Esophagus muscularis mucosa (tissue), 4 donors: ENCODE measurements at regions not wholly inside any gene's neighbourhood (a gene's known extent, or its start where the extent isn't known, plus 50 kb on each side); places are given as distances from the start of the nearest gene placed in this dataset.

Experiments used
- DNase-seq: peaks from one replicate; pipeline ENCODE4 v3.0.0-alpha.2; 2017; ENCODE audit errors: extremely low spot score
- H3K27ac ChIP-seq, 4 donors: fragments of 200-600 bp; sonication (generic); replicated peaks in 1 of 4; 1 replicate in 3 of 4; 2 replicates in 1 of 4; pipeline ENCODE4 v1.5.1; 2016 to 2019; ENCODE audit warnings: mild to moderate bottlenecking in 1 of 4
- H3K27me3 ChIP-seq, 4 donors: fragments of 200-600 bp; sonication (generic); one replicate each; pipeline versions ENCODE4 v1.5.1 to v1.6.0; 2016 to 2019
- H3K36me3 ChIP-seq, 4 donors: fragments of 200-600 bp; sonication (generic); one replicate each; pipeline ENCODE4 v1.5.1; 2016 to 2019
- H3K4me1 ChIP-seq, 4 donors: fragments of 200-600 bp; sonication (generic); one replicate each; pipeline ENCODE4 v1.5.1; 2016 to 2019
- H3K4me3 ChIP-seq, 4 donors: fragments of 200-600 bp; sonication (generic); 1 replicate in 2 of 4; 2 replicates in 2 of 4; pipeline ENCODE4 v1.5.1; 2016 to 2019; ENCODE audit warnings: mild to moderate bottlenecking in 4 of 4, moderate library complexity in 1 of 4
- H3K9me3 ChIP-seq, 4 donors: fragments of 200-600 bp; sonication (generic); 1 replicate in 3 of 4; 2 replicates in 1 of 4; pipeline ENCODE4 v1.5.1; 2016 to 2019
- CTCF ChIP-seq, 3 experiments: fragments of 200-600 bp in 2 of 3; fragments of 450-650 bp in 1 of 3; sonication (generic) in 2 of 3; IDR thresholded peaks; one replicate each; pipeline ENCODE4 v1.5.1; 2017 to 2019; ENCODE audit warnings: antibody characterized with exemption in 3 of 3, mild to moderate bottlenecking in 2 of 3, moderate library complexity in 1 of 3
- EP300 ChIP-seq: sonication (generic); formaldehyde crosslinking; IDR thresholded peaks from one replicate; pipeline ENCODE4 v1.6.1; 2017; ENCODE audit warnings: antibody characterized with exemption
- POLR2A ChIP-seq: fragments of 450-650 bp; IDR thresholded peaks from one replicate; pipeline ENCODE4 v1.6.1; 2017; ENCODE audit warnings: antibody characterized with exemption, moderate library complexity, mild to moderate bottlenecking, low read depth
- POLR2AphosphoS5 ChIP-seq, 2 donors: sonication (generic); formaldehyde crosslinking; IDR thresholded peaks; one replicate each; pipeline ENCODE4 v1.6.1; 2017; ENCODE audit warnings: antibody characterized with exemption in 2 of 2
- WGBS: methylation state at CpG from one replicate; pipeline ENCODE4 v1.1.5; 2018; 5-methylcytosine and 5-hydroxymethylcytosine counted together
- intact Hi-C: fragments of 100-400 bp; cut with DNase I; formaldehyde crosslinking; loops from one replicate; pipeline ENCODE4 v1.15.1; 2023

GRCh38 chr14:94831085-94831484, 61.2 kb upstream of the GSC start:
- no peaks in the 10 kb centered on the region for H3K27me3 ChIP-seq
- no peak for TF ChIP-seq POLR2AphosphoS5 (IDR thresholded peaks at IDR 0.05)
- no peak for TF ChIP-seq CTCF (IDR thresholded peaks at IDR 0.05)
- TF ChIP-seq POLR2A, result no peak
- H3K9me3 ChIP-seq, result no peaks in the 10 kb centered on the region
- peaks cover 12 to 19% (median 18%) of the 10 kb centered on the region in 4 donors for H3K4me1 ChIP-seq
- DNase-seq, result no peak
- no peak overlapping the region for H3K4me3 ChIP-seq
- WGBS, result 77% methylated on average over 1 of the region's 1 CpG
- intact Hi-C loops, result no loop called here
- no peaks in the 10 kb centered on the region for H3K36me3 ChIP-seq
- no peak overlapping the region for H3K27ac ChIP-seq

- Histone ChIP-seq H3K4me1 (peaks cover 12 to 19% (median 18%) of the 10 kb centered on the region in 4 donors), H3K27me3 (no peaks in the 10 kb centered on the region), H3K9me3 (no peaks in the 10 kb centered on the region), H3K4me3 (peak overlapping the region in 1 of 4 donors; percentile 18), H3K36me3 (no peaks in the 10 kb centered on the region), H3K27ac (peak overlapping the region; percentile 38 to 76 (median 57))
- intact Hi-C loops, result no loop called here
- DNase-seq, result no peak
- WGBS, result 30% methylated on average over 7 of the region's 7 CpGs
- TF ChIP-seq EP300, result no peak
- no peak for TF ChIP-seq POLR2A
- no peak for TF ChIP-seq CTCF (IDR thresholded peaks at IDR 0.05)
- peak; percentile 31 to 35 for TF ChIP-seq POLR2AphosphoS5 (IDR thresholded peaks at IDR 0.05)
Measured at GRCh38 chr14:94827711-94828447, 58.0 kb upstream of the GSC start.

GRCh38 chr14:94826774-94827173, 56.9 kb upstream of the GSC start:
- H3K9me3 ChIP-seq, result no peaks in the 10 kb centered on the region
- no peak for DNase-seq
- TF ChIP-seq POLR2AphosphoS5 (IDR thresholded peaks at IDR 0.05), result no peak
- TF ChIP-seq CTCF (IDR thresholded peaks at IDR 0.05), result no peak
- no peak for TF ChIP-seq POLR2A
- TF ChIP-seq EP300, result no peak
- H3K27ac ChIP-seq, result no peak overlapping the region
- intact Hi-C loops, result no loop called here
- H3K4me1 ChIP-seq, result peaks cover 12 to 19% (median 18%) of the 10 kb centered on the region in 4 donors
- H3K36me3 ChIP-seq, result no peaks in the 10 kb centered on the region
- no peak overlapping the region for H3K4me3 ChIP-seq
- 85% methylated on average over 4 of the region's 4 CpGs for WGBS
- no peaks in the 10 kb centered on the region for H3K27me3 ChIP-seq

GRCh38 chr14:94823556-94824341, 53.8 kb upstream of the GSC start:
- Histone ChIP-seq H3K4me1 (peaks cover 12 to 19% (median 18%) of the 10 kb centered on the region in 4 donors), H3K9me3 (no peaks in the 10 kb centered on the region), H3K36me3 (no peaks in the 10 kb centered on the region), H3K27ac (no peak overlapping the region), H3K27me3 (no peaks in the 10 kb centered on the region), H3K4me3 (no peak overlapping the region)
- 81% methylated on average over 7 of the region's 8 CpGs for WGBS
- intact Hi-C loops, result no loop called here
- no peak for DNase-seq
- no peak for TF ChIP-seq CTCF (IDR thresholded peaks at IDR 0.05)
- no peak for TF ChIP-seq POLR2AphosphoS5 (IDR thresholded peaks at IDR 0.05)
- TF ChIP-seq EP300, result no peak
- TF ChIP-seq POLR2A, result no peak
